ENCODE measurements at regions not wholly inside any gene's neighbourhood (a gene's known extent, or its start where the extent isn't known, plus 50 kb on each side); places are given as distances from the start of the nearest gene placed in this dataset.

DNA sequence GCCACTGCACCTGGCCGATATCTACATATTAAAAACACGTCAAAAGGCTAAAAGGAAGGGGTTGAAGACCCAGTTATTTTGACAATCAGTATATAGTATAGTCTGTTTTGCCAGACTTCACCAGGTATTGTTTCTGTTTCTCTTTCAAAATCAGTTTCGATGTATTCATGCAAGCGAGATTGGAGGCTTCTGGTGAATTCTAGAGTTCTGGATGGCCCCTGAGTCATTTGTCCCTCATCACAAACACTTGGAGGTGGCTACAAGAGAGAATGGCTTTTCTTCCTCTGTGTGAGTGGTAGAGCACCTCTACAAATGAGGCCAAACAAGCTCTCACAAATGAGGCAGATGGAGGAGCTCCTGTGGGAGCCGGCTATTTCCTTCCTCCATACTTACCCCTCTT lies 68.6 kb upstream of the ADGRG2 start:
- Histone ChIP-seq H3K4me3 (ENCODE audit: low read length) (no peak overlapping the region), H3K9me3 (replicated peaks; ENCODE audit: control insufficient read depth, low read depth, low read length) (peaks cover 2% of the 10 kb centered on the region), H3K36me3 (ENCODE audit: control insufficient read depth, insufficient read depth, low read length) (no peaks in the 10 kb centered on the region), H3K4me1 (ENCODE audit: control insufficient read depth, insufficient read depth, low read length) (no peaks in the 10 kb centered on the region), H3K27ac (ENCODE audit: low read length) (no peak overlapping the region), H3K27me3 (ENCODE audit: control insufficient read depth, insufficient read depth, low read length) (peaks cover 12% of the 10 kb centered on the region)
- WGBS (ENCODE audit: insufficient coverage), result no CpG with 5 or more reads among the region's 5 CpGs
- DNase-seq, result no peak

DNA sequence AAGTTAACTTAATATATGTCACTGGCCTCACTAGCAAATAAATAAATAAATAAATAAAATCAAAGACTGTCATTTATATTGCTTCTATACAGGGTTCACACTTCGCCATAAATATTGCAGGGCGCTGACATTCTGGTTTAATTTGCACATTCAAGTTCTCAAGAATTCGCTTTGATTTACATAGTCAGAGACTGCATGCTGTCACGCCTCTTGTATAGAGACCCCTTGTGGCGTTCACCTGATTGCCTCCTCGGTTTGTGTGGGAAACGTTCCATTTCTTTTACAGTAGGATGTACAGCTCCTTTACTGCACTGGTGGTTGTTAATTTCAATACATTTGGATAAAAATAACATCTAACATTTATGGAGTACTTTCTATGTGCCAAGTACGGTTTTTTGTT lies 71.3 kb upstream of the ADGRG2 start:
- Histone ChIP-seq H3K9me3 (replicated peaks; ENCODE audit: control insufficient read depth, low read depth, low read length) (peaks cover 2% of the 10 kb centered on the region), H3K27me3 (ENCODE audit: control insufficient read depth, insufficient read depth, low read length) (peaks cover 16% of the 10 kb centered on the region), H3K4me1 (ENCODE audit: control insufficient read depth, insufficient read depth, low read length) (no peaks in the 10 kb centered on the region), H3K36me3 (ENCODE audit: control insufficient read depth, insufficient read depth, low read length) (no peaks in the 10 kb centered on the region), H3K4me3 (ENCODE audit: low read length) (no peak overlapping the region), H3K27ac (ENCODE audit: low read length) (no peak overlapping the region)
- DNase-seq, result no peak
- WGBS (ENCODE audit: insufficient coverage), result 57% methylated on average over 3 of the region's 8 CpGs

DNA sequence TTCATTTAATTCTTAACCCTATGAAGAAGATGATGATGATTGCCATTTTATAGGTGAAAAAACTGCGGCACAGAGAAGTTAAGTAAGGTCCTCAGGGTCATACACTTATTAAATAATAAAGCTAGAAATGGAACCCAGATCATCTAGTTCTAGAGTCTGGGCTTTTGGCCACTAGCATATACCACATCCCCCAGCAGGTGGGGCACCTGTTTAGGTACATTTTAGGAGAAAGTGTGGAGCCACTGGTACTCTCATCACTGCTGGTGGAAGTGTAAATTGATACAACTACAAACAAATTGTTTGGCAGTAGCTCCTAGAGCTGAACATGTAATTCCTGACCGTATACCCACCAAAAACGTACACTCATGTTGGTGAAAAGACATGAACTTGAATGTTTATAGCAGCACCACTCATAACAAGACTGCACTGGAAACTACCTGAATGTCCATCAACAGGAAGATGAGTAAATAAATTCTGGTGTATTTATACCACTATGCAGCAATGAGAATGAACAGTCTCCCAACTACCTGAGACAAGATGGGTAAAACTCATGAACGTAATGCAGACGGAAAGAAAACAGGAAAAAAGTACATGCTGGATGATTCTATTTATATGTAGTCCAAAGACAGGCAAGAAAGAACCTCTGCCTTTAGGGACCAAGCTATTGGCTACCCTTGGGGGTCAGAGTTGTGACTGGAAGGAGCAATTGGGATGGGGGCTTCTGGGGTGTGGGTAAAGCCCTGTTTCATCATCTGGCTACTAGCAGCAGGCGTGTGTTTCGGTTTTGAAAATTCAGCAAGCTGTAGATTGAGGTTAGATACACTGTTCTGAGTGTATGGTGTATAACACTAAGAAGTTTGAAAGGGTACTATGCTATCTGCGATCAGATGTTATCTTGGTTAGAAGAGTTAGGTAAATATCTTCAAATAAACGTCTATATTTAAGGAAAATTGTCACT lies 72.3 kb upstream of the ADGRG2 start:
- peaks cover 2% of the 10 kb centered on the region for H3K9me3 ChIP-seq (replicated peaks; ENCODE audit: control insufficient read depth, low read depth, low read length)
- WGBS (ENCODE audit: insufficient coverage), result 40% methylated on average over 1 of the region's 9 CpGs
- H3K27ac ChIP-seq (ENCODE audit: low read length), result no peak overlapping the region
- DNase-seq, result no peak
- H3K4me1 ChIP-seq (ENCODE audit: control insufficient read depth, insufficient read depth, low read length), result no peaks in the 10 kb centered on the region
- H3K4me3 ChIP-seq (ENCODE audit: low read length), result no peak overlapping the region
- no peaks in the 10 kb centered on the region for H3K36me3 ChIP-seq (ENCODE audit: control insufficient read depth, insufficient read depth, low read length)
- H3K27me3 ChIP-seq (ENCODE audit: control insufficient read depth, insufficient read depth, low read length), result peaks cover 16% of the 10 kb centered on the region

DNA sequence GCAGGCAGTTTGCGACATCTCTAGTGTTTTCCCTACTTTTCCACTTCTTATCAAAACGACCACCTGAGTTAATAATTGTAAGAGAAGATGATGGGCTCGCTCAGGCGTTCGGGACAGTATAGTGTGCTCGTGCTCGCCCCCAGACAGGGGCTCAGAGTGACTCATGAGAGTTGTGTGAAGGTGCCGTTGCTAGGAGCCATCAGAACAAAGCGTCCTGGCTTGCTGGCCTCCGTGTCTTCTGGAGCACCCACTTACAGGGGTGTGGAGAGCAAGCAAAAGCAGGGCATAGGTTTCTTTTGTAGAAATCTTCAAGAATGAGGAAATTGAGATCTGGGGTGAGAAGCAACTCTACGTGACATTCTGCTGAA lies 73.0 kb upstream of the ADGRG2 start:
- no peaks in the 10 kb centered on the region for H3K36me3 ChIP-seq (ENCODE audit: control insufficient read depth, insufficient read depth, low read length)
- peaks cover 2% of the 10 kb centered on the region for H3K9me3 ChIP-seq (replicated peaks; ENCODE audit: control insufficient read depth, low read depth, low read length)
- H3K4me3 ChIP-seq (ENCODE audit: low read length), result no peak overlapping the region
- no peak for DNase-seq
- H3K4me1 ChIP-seq (ENCODE audit: control insufficient read depth, insufficient read depth, low read length), result no peaks in the 10 kb centered on the region
- 53% methylated on average over 7 of the region's 11 CpGs for WGBS (ENCODE audit: insufficient coverage)
- peaks cover 16% of the 10 kb centered on the region for H3K27me3 ChIP-seq (ENCODE audit: control insufficient read depth, insufficient read depth, low read length)
- no peak overlapping the region for H3K27ac ChIP-seq (ENCODE audit: low read length)

DNA sequence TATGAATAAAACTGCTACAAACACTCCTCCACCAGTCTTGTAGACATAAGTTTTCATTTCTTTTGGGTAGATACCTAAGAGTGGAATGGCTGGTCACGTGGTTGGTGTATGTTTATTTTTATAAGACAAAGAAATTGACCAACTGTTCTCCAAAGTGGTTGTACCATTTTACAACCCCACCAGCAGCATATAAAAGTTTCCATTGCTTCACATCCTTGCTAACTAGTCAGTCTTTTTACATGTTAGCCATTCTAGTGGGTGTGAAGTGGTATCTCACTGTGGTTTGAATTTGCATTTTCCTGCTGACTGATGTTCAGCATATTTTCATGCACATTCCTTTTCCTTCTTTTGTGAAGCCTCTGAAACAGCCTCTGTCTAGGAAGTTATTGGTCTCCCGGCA lies 76.2 kb upstream of the ADGRG2 start:
- WGBS (ENCODE audit: insufficient coverage), result no CpG with 5 or more reads among the region's 2 CpGs
- DNase-seq, result no peak
- no peak overlapping the region for H3K27ac ChIP-seq (ENCODE audit: low read length)

DNA sequence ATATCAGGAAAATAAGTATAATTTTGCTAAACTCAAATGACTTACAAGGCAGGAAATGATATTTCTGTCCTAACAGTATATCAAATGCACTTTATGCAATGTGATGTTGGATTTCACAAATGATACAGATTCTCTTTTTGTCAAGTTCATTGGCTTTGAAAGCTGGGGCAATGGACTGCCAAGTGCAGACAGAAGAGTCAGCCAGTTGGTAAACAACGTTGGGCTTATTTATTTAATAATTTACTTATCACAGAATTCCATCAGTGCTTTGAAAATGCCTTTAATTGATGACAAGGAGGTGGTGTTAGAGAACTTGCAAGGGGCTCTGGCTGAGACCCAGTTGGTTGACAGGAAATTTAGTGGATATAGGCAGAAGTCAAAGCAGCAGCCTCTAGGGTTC lies 79.9 kb upstream of the ADGRG2 start:
- Histone ChIP-seq H3K27ac (ENCODE audit: low read length) (no peak overlapping the region), H3K36me3 (ENCODE audit: control insufficient read depth, insufficient read depth, low read length) (no peaks in the 10 kb centered on the region), H3K4me3 (ENCODE audit: low read length) (no peak overlapping the region), H3K4me1 (ENCODE audit: control insufficient read depth, insufficient read depth, low read length) (no peaks in the 10 kb centered on the region), H3K9me3 (replicated peaks; ENCODE audit: control insufficient read depth, low read depth, low read length) (no peaks in the 10 kb centered on the region), H3K27me3 (ENCODE audit: control insufficient read depth, insufficient read depth, low read length) (peaks cover 7% of the 10 kb centered on the region)
- no peak for DNase-seq
- no CpG with 5 or more reads among the region's 1 CpG for WGBS (ENCODE audit: insufficient coverage)

More for the DNA sequence above, 76.2 kb upstream of the ADGRG2 start:
- no peaks in the 10 kb centered on the region for H3K36me3 ChIP-seq (ENCODE audit: control insufficient read depth, insufficient read depth, low read length)
- no peaks in the 10 kb centered on the region for H3K9me3 ChIP-seq (replicated peaks; ENCODE audit: control insufficient read depth, low read depth, low read length)
- no peak overlapping the region for H3K4me3 ChIP-seq (ENCODE audit: low read length)
- peaks cover 16% of the 10 kb centered on the region for H3K27me3 ChIP-seq (ENCODE audit: control insufficient read depth, insufficient read depth, low read length)
- no peaks in the 10 kb centered on the region for H3K4me1 ChIP-seq (ENCODE audit: control insufficient read depth, insufficient read depth, low read length)

DNA sequence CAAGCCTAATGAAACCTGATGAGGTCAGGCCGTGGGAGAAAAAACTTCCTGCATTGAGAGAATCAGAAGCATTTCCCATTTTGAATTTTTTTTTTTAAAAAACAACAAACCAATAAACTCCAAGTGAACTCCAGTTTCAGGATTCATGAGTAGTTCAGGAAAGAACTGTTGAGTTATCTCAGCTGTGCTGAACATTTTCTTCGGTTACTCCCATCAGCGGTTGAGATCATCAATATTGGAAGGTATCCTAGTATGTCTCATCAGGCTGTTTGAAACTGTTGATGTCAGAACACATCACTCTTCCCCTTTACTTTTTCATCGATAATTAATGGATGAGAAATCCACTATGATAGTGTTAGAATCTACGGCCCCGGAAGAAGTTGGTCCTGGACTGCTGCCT lies 82.4 kb upstream of the ADGRG2 start:
- Histone ChIP-seq H3K4me3 (ENCODE audit: low read length) (no peak overlapping the region), H3K9me3 (replicated peaks; ENCODE audit: control insufficient read depth, low read depth, low read length) (no peaks in the 10 kb centered on the region), H3K36me3 (ENCODE audit: control insufficient read depth, insufficient read depth, low read length) (no peaks in the 10 kb centered on the region), H3K27me3 (ENCODE audit: control insufficient read depth, insufficient read depth, low read length) (peaks cover 7% of the 10 kb centered on the region), H3K27ac (ENCODE audit: low read length) (no peak overlapping the region), H3K4me1 (ENCODE audit: control insufficient read depth, insufficient read depth, low read length) (no peaks in the 10 kb centered on the region)
- no CpG with 5 or more reads among the region's 6 CpGs for WGBS (ENCODE audit: insufficient coverage)
- DNase-seq, result peak; percentile 56

DNA sequence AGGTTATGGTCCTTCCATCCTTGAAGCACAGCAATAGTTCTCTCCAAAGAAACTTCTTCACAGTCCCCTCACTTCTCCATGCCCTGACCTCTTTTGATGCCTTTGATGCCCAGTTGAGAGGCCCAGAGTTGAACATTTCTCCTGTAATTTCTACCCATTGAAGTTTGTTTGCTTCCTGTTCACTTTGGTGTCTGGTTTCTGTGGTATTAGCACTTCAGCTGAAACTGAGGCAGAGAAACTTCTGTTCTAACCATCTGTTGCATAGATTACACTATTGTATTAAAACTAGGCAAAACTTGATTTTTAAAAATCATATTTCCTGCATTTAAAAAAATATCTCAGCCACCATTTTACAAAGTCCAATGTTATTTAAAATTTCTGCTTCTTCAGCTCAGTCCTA lies 89.8 kb upstream of the ADGRG2 start:
- Histone ChIP-seq H3K4me3 (ENCODE audit: low read length) (no peak overlapping the region), H3K27ac (ENCODE audit: low read length) (no peak overlapping the region), H3K9me3 (replicated peaks; ENCODE audit: control insufficient read depth, low read depth, low read length) (no peaks in the 10 kb centered on the region), H3K4me1 (ENCODE audit: control insufficient read depth, insufficient read depth, low read length) (no peaks in the 10 kb centered on the region), H3K27me3 (ENCODE audit: control insufficient read depth, insufficient read depth, low read length) (peaks cover 11% of the 10 kb centered on the region), H3K36me3 (ENCODE audit: control insufficient read depth, insufficient read depth, low read length) (no peaks in the 10 kb centered on the region)
- DNase-seq, result no peak

DNA sequence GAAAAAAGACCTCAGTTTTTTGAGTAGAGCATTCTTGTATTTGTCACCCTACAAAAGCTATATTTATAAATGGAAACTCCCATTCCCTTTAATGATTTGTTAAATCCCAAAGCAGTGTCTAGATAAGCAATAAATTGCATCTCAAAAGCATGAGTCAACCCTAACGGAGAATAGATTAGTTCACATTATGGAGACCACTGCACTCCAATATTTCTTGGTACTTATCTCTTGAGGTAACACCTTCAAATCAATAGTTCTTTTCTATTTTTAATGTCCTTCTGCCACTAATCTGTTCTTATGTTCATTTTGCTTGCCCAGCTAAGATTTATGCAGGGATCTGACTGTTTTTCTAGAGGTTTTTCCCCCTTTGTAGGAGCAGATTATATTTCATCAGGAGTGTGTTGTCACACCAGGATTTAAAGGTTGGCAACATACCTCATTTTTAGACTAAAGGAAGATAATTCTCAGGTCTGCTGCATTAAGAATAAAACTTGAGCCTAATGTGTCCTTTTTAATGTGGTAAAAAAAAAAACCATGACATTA lies 91.4 kb upstream of the ADGRG2 start:
- H3K4me3 ChIP-seq (ENCODE audit: low read length), result no peak overlapping the region
- WGBS (ENCODE audit: insufficient coverage), result no CpG with 5 or more reads among the region's 1 CpG
- no peak overlapping the region for H3K27ac ChIP-seq (ENCODE audit: low read length)

DNA sequence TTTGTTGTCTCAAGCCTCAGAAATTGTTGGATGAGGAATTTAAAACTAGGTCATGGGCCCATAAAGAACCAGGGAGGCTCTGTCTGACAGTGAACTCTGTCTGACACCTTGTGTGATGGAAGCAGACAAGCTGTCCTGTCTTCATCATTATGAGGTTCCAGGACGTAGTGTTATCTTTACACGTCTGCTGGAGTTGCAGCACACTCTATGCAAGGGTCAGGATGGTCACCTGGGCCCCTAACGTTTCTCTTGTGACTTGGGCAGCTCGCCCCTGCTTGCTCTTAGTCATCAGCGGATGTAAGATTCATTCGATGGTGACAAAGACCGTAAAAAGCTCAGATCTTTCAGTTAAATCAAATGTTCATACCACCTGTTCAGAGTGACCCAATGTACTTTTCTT lies 92.0 kb upstream of the ADGRG2 start:
- peaks cover 12% of the 10 kb centered on the region for H3K27me3 ChIP-seq (ENCODE audit: control insufficient read depth, insufficient read depth, low read length)
- no peaks in the 10 kb centered on the region for H3K4me1 ChIP-seq (ENCODE audit: control insufficient read depth, insufficient read depth, low read length)
- H3K27ac ChIP-seq (ENCODE audit: low read length), result no peak overlapping the region
- 57% methylated on average over 7 of the region's 7 CpGs for WGBS (ENCODE audit: insufficient coverage)
- H3K9me3 ChIP-seq (replicated peaks; ENCODE audit: control insufficient read depth, low read depth, low read length), result no peaks in the 10 kb centered on the region
- H3K4me3 ChIP-seq (ENCODE audit: low read length), result no peak overlapping the region
- H3K36me3 ChIP-seq (ENCODE audit: control insufficient read depth, insufficient read depth, low read length), result no peaks in the 10 kb centered on the region
- no peak for DNase-seq

More for the DNA sequence above, 91.4 kb upstream of the ADGRG2 start:
- Histone ChIP-seq H3K9me3 (replicated peaks; ENCODE audit: control insufficient read depth, low read depth, low read length) (no peaks in the 10 kb centered on the region), H3K4me1 (ENCODE audit: control insufficient read depth, insufficient read depth, low read length) (no peaks in the 10 kb centered on the region), H3K27me3 (ENCODE audit: control insufficient read depth, insufficient read depth, low read length) (peaks cover 12% of the 10 kb centered on the region), H3K36me3 (ENCODE audit: control insufficient read depth, insufficient read depth, low read length) (no peaks in the 10 kb centered on the region)
- DNase-seq, result no peak

Data from muscle of leg (tissue), 3 donors.